ENCODE measurements at regions not wholly inside any gene's neighbourhood (a gene's known extent, or its start where the extent isn't known, plus 50 kb on each side); places are given as distances from the start of the nearest gene placed in this dataset.
"Not testable (repeated sequence)": the region's sequence is repeated elsewhere in the genome, so short reads cannot be mapped to it uniquely, and the experiment has no call there.

- intact Hi-C loops (cut with DNase I) = no loop called here
- Histone ChIP-seq H3K27me3 (ENCODE audit: control insufficient read depth, insufficient read depth) (no peaks in the 10 kb centered on the region), H3K27ac (ENCODE audit: low read length) (no peak overlapping the region), H3K9me3 (ENCODE audit: control insufficient read depth, low read length) (no peaks in the 10 kb centered on the region), H3K4me3 (ENCODE audit: low read length) (no peak overlapping the region), H3K4me1 (ENCODE audit: control insufficient read depth, insufficient read depth, low read length) (no peaks in the 10 kb centered on the region)
- 61% methylated on average over 1 of the region's 1 CpG for WGBS
- ATAC-seq (no peak), DNase-seq (no peak)
These were observed 135.8 kb downstream of the USP31 start for GRCh38 chr16:23013484-23013883.

- WGBS = 90% methylated on average over 3 of the region's 3 CpGs
- no peaks in the 10 kb centered on the region for H3K9me3 ChIP-seq (ENCODE audit: control insufficient read depth, low read length)
- no peak for ATAC-seq
- no peak for DNase-seq
- H3K4me3 ChIP-seq (ENCODE audit: low read length) = no peak overlapping the region
- H3K4me1 ChIP-seq (ENCODE audit: control insufficient read depth, insufficient read depth, low read length) = no peaks in the 10 kb centered on the region
- intact Hi-C loops (cut with DNase I) = no loop called here
- H3K27me3 ChIP-seq (ENCODE audit: control insufficient read depth, insufficient read depth) = no peaks in the 10 kb centered on the region
- H3K27ac ChIP-seq (ENCODE audit: low read length) = no peak overlapping the region
These were observed 140.2 kb downstream of the USP31 start for GRCh38 chr16:23009075-23009474.

GRCh38 chr16:23008041-23008440 lies 141.2 kb downstream of the USP31 start:
- WGBS = 82% methylated on average over 7 of the region's 7 CpGs
- intact Hi-C loops (cut with DNase I) = no loop called here
- DNase-seq (no peak), ATAC-seq (no peak)
- Histone ChIP-seq H3K4me3 (ENCODE audit: low read length) (no peak overlapping the region), H3K4me1 (ENCODE audit: control insufficient read depth, insufficient read depth, low read length) (no peaks in the 10 kb centered on the region), H3K27me3 (ENCODE audit: control insufficient read depth, insufficient read depth) (no peaks in the 10 kb centered on the region), H3K9me3 (ENCODE audit: control insufficient read depth, low read length) (no peaks in the 10 kb centered on the region), H3K27ac (ENCODE audit: low read length) (no peak overlapping the region)

GRCh38 chr16:23006380-23006779 lies 142.9 kb downstream of the USP31 start:
- DNase-seq (no peak), ATAC-seq (no peak)
- Histone ChIP-seq H3K27me3 (ENCODE audit: control insufficient read depth, insufficient read depth) (no peaks in the 10 kb centered on the region), H3K27ac (ENCODE audit: low read length) (no peak overlapping the region), H3K9me3 (ENCODE audit: control insufficient read depth, low read length) (no peaks in the 10 kb centered on the region), H3K4me3 (ENCODE audit: low read length) (no peak overlapping the region), H3K4me1 (ENCODE audit: control insufficient read depth, insufficient read depth, low read length) (no peaks in the 10 kb centered on the region)
- 44% methylated on average over 2 of the region's 2 CpGs for WGBS
- intact Hi-C loops (cut with DNase I) = no loop called here

GRCh38 chr16:23005951-23006350 lies 143.3 kb downstream of the USP31 start:
- WGBS = 69% methylated on average over 5 of the region's 5 CpGs
- no peak overlapping the region for H3K4me3 ChIP-seq (ENCODE audit: low read length)
- ATAC-seq (no peak), DNase-seq (no peak)
- H3K27ac ChIP-seq (ENCODE audit: low read length) = no peak overlapping the region
- no peaks in the 10 kb centered on the region for H3K9me3 ChIP-seq (ENCODE audit: control insufficient read depth, low read length)
- no peaks in the 10 kb centered on the region for H3K27me3 ChIP-seq (ENCODE audit: control insufficient read depth, insufficient read depth)
- intact Hi-C loops (cut with DNase I) = no loop called here
- H3K4me1 ChIP-seq (ENCODE audit: control insufficient read depth, insufficient read depth, low read length) = no peaks in the 10 kb centered on the region

GRCh38 chr16:22989598-22989997 lies 159.7 kb downstream of the USP31 start:
- Histone ChIP-seq H3K4me1 (ENCODE audit: control insufficient read depth, insufficient read depth, low read length) (no peaks in the 10 kb centered on the region), H3K4me3 (ENCODE audit: low read length) (no peak overlapping the region), H3K9me3 (ENCODE audit: control insufficient read depth, low read length) (no peaks in the 10 kb centered on the region), H3K27ac (ENCODE audit: low read length) (no peak overlapping the region), H3K27me3 (ENCODE audit: control insufficient read depth, insufficient read depth) (no peaks in the 10 kb centered on the region)
- DNase-seq = no peak
- 68% methylated on average over 3 of the region's 3 CpGs for WGBS
- ATAC-seq = no peak
- intact Hi-C loops (cut with DNase I) = no loop called here

GRCh38 chr16:22983614-22984013 lies 165.6 kb downstream of the USP31 start:
- H3K27ac ChIP-seq (ENCODE audit: low read length) = no peak overlapping the region
- ATAC-seq (no peak), DNase-seq (no peak)
- H3K4me3 ChIP-seq (ENCODE audit: low read length) = no peak overlapping the region
- H3K9me3 ChIP-seq (ENCODE audit: control insufficient read depth, low read length) = no peaks in the 10 kb centered on the region
- 95% methylated on average over 2 of the region's 2 CpGs for WGBS
- intact Hi-C loops (cut with DNase I) = no loop called here
- no peaks in the 10 kb centered on the region for H3K4me1 ChIP-seq (ENCODE audit: control insufficient read depth, insufficient read depth, low read length)
- H3K27me3 ChIP-seq (ENCODE audit: control insufficient read depth, insufficient read depth) = no peaks in the 10 kb centered on the region

GRCh38 chr16:22980514-22980913 lies 166.6 kb downstream of the HS3ST2 start:
- DNase-seq; ATAC-seq; H3K4me3 ChIP-seq (ENCODE audit: low read length); H3K4me1 ChIP-seq (ENCODE audit: control insufficient read depth, insufficient read depth, low read length); H3K27me3 ChIP-seq (ENCODE audit: control insufficient read depth, insufficient read depth); H3K9me3 ChIP-seq (ENCODE audit: control insufficient read depth, low read length); intact Hi-C loops (cut with DNase I); H3K27ac ChIP-seq (ENCODE audit: low read length): not testable (repeated sequence)
- 80% methylated on average over 3 of the region's 3 CpGs for WGBS

GRCh38 chr16:22979038-22979437 lies 165.1 kb downstream of the HS3ST2 start:
- H3K9me3 ChIP-seq (ENCODE audit: control insufficient read depth, low read length) = no peaks in the 10 kb centered on the region
- intact Hi-C loops (cut with DNase I) = loop anchor here in 1 of 4 donors (10.0 kb wide), 1 partner anchor 84 kb away; no protein-coding TSS in a partner anchor
- H3K4me1 ChIP-seq (ENCODE audit: control insufficient read depth, insufficient read depth, low read length) = no peaks in the 10 kb centered on the region
- no peak overlapping the region for H3K4me3 ChIP-seq (ENCODE audit: low read length)
- no peak overlapping the region for H3K27ac ChIP-seq (ENCODE audit: low read length)
- WGBS = 64% methylated on average over 2 of the region's 2 CpGs
- DNase-seq = no peak
- no peaks in the 10 kb centered on the region for H3K27me3 ChIP-seq (ENCODE audit: control insufficient read depth, insufficient read depth)
- no peak for ATAC-seq

- Histone ChIP-seq H3K9me3 (ENCODE audit: control insufficient read depth, low read length) (no peaks in the 10 kb centered on the region), H3K27me3 (ENCODE audit: control insufficient read depth, insufficient read depth) (no peaks in the 10 kb centered on the region), H3K4me1 (ENCODE audit: control insufficient read depth, insufficient read depth, low read length) (no peaks in the 10 kb centered on the region), H3K27ac (ENCODE audit: low read length) (no peak overlapping the region), H3K4me3 (ENCODE audit: low read length) (no peak overlapping the region)
- intact Hi-C loops (cut with DNase I) = loop anchor here in 1 of 4 donors (10.0 kb wide), 1 partner anchor 82 kb away; no protein-coding TSS in a partner anchor
- DNase-seq (no peak), ATAC-seq (no peak)
- 37% methylated on average over 4 of the region's 4 CpGs for WGBS
These were observed 163.3 kb downstream of the HS3ST2 start for GRCh38 chr16:22977294-22977697.

- intact Hi-C loops (cut with DNase I) = loop anchor here in 1 of 4 donors (10.0 kb wide), 1 partner anchor 79 kb away; no protein-coding TSS in a partner anchor
- no peak overlapping the region for H3K4me3 ChIP-seq (ENCODE audit: low read length)
- no peak overlapping the region for H3K27ac ChIP-seq (ENCODE audit: low read length)
- H3K9me3 ChIP-seq (ENCODE audit: control insufficient read depth, low read length) = no peaks in the 10 kb centered on the region
- peaks cover 9% of the 10 kb centered on the region for H3K4me1 ChIP-seq (ENCODE audit: control insufficient read depth, insufficient read depth, low read length)
- DNase-seq (no peak), ATAC-seq (no peak)
- no peaks in the 10 kb centered on the region for H3K27me3 ChIP-seq (ENCODE audit: control insufficient read depth, insufficient read depth)
These were observed 159.6 kb downstream of the HS3ST2 start for GRCh38 chr16:22973522-22973921.

GRCh38 chr16:22971346-22971924 lies 157.5 kb downstream of the HS3ST2 start:
- intact Hi-C loops (cut with DNase I) = loop anchor here in 1 of 4 donors (10.0 kb wide), 1 partner anchor 77 kb away; no protein-coding TSS in a partner anchor
- ATAC-seq = no peak

More at GRCh38 chr16:22971346-22971924, 157.5 kb downstream of the HS3ST2 start:
- H3K4me1 ChIP-seq (ENCODE audit: control insufficient read depth, insufficient read depth, low read length) = peaks cover 9% of the 10 kb centered on the region
- H3K27me3 ChIP-seq (ENCODE audit: control insufficient read depth, insufficient read depth) = no peaks in the 10 kb centered on the region
- H3K27ac ChIP-seq (ENCODE audit: low read length) = no peak overlapping the region
- no peak overlapping the region for H3K4me3 ChIP-seq (ENCODE audit: low read length)
- WGBS = 77% methylated on average over 5 of the region's 5 CpGs
- H3K9me3 ChIP-seq (ENCODE audit: control insufficient read depth, low read length) = no peaks in the 10 kb centered on the region
- DNase-seq = no peak

Measured in right cardiac atrium (tissue), 5 donors.